Smooth muscle cell (in vitro differentiated cells): ENCODE measurements at regions not wholly inside any gene's neighbourhood (a gene's known extent, or its start where the extent isn't known, plus 50 kb on each side); places are given as distances from the start of the nearest gene placed in this dataset.

Experiments used
- DNase-seq: peaks from one replicate; lab custom pipeline; 2025; ENCODE audit not compliant: unreplicated experiment; lab: John Stamatoyannopoulos, UW
- H2AFZ ChIP-seq: fragments of 200-600 bp; sonication (generic); 2 replicates; pipeline ENCODE4 v1.6.0; 2016; ENCODE audit warnings: antibody characterized with exemption, low read depth, mild to moderate bottlenecking
- H3F3A ChIP-seq: fragments of 200-600 bp; sonication (generic); 2 replicates; pipeline ENCODE4 v1.6.0; 2017; ENCODE audit warnings: antibody characterized with exemption, low read depth
- H3K27ac ChIP-seq: fragments of 200-600 bp; sonication (generic); 2 replicates; pipeline ENCODE4 v1.5.1; 2016; ENCODE audit warnings: low read depth, mild to moderate bottlenecking
- H3K27me3 ChIP-seq: fragments of 200-600 bp; sonication (generic); 2 replicates; pipeline ENCODE4 v1.6.1; 2016; ENCODE audit warnings: low read depth, mild to moderate bottlenecking
- H3K36me3 ChIP-seq: fragments of 200-600 bp; sonication (generic); 2 replicates; pipeline ENCODE4 v1.5.1; 2016; ENCODE audit warnings: low read depth
- H3K4me1 ChIP-seq: fragments of 200-600 bp; sonication (generic); 2 replicates; pipeline ENCODE4 v1.5.1; 2016; ENCODE audit warnings: low read depth
- H3K4me2 ChIP-seq: fragments of 200-600 bp; sonication (generic); 2 replicates; pipeline ENCODE4 v1.6.0; 2016; ENCODE audit warnings: mild to moderate bottlenecking
- H3K4me3 ChIP-seq: fragments of 200-600 bp; sonication (generic); 2 replicates; pipeline ENCODE4 v1.5.1; 2016; ENCODE audit warnings: mild to moderate bottlenecking
- H3K79me2 ChIP-seq: fragments of 200-600 bp; sonication (generic); 2 replicates; pipeline ENCODE4 v1.6.0; 2016; ENCODE audit warnings: low read depth, mild to moderate bottlenecking
- H3K9ac ChIP-seq: fragments of 200-600 bp; sonication (generic); 2 replicates; pipeline ENCODE4 v1.6.0; 2016; ENCODE audit warnings: low read depth
- H3K9me3 ChIP-seq: fragments of 200-600 bp; sonication (generic); replicated peaks from 2 replicates; pipeline ENCODE4 v1.5.1; 2016; ENCODE audit warnings: low read depth
- H4K20me1 ChIP-seq: fragments of 200-600 bp; sonication (generic); 2 replicates; pipeline ENCODE4 v1.6.0; 2016; ENCODE audit warnings: low read depth
- WGBS: methylation state at CpG from one replicate; pipeline ENCODE4 v1.1.7; 2016; ENCODE audit warnings: low lambda C conversion rate; 5-methylcytosine and 5-hydroxymethylcytosine counted together
- TF ChIP-seq, protein P1 (sequence below): fragments of 200-600 bp; sonication (generic); IDR thresholded peaks from 2 replicates; pipeline ENCODE4 v1.5.1; 2017; ENCODE audit warnings: borderline replicate concordance, mild to moderate bottlenecking, antibody characterized with exemption; ENCODE audit not compliant: insufficient read depth, poor library complexity, severe bottlenecking

DNA sequence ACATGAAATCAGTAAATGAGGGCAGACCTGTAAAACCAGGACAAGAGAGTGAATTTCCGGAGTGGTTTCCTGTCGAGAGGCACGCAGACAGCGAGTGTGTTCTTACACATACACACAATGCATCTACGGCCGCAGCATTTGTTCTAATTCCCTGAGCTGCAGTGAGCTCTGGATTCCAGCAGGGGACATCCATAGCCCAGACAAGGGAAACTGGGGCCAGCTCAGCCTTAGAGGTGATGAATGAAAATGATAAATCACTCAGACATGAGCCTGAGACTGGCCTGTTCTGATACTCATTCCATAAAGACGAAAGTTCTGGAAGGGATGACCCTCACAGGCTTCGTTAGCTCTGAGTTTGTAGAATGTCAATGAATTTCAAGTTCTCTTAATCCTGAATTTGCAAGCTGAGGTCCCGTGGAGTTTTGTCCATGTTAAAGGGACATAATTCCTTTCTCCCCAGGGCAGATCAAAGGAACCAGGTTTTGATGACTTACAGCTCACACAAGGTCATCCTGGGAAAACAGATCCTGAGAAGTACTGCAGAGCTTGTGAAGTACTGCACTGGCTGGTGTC is 207.9 kb upstream of the C1orf87 start:
- no peaks in the 10 kb centered on the region for H4K20me1 ChIP-seq
- WGBS, result 4% methylated on average over 9 of the region's 9 CpGs
- H3K9me3 ChIP-seq, result no peaks in the 10 kb centered on the region
- no peaks in the 10 kb centered on the region for H3K36me3 ChIP-seq
- H3K4me2 ChIP-seq, result peak overlapping the region; percentile 73
- H2AFZ ChIP-seq, result peak overlapping the region; percentile 69
- no peaks in the 10 kb centered on the region for H3K27me3 ChIP-seq
- H3F3A ChIP-seq, result no peaks in the 10 kb centered on the region
- no peak overlapping the region for H3K9ac ChIP-seq
- H3K4me3 ChIP-seq, result no peak overlapping the region
- DNase-seq, result no peak
- no peak overlapping the region for H3K27ac ChIP-seq
- H3K4me1 ChIP-seq, result peaks cover 3% of the 10 kb centered on the region
- H3K79me2 ChIP-seq, result no peaks in the 10 kb centered on the region
- TF ChIP-seq, protein P1, sequence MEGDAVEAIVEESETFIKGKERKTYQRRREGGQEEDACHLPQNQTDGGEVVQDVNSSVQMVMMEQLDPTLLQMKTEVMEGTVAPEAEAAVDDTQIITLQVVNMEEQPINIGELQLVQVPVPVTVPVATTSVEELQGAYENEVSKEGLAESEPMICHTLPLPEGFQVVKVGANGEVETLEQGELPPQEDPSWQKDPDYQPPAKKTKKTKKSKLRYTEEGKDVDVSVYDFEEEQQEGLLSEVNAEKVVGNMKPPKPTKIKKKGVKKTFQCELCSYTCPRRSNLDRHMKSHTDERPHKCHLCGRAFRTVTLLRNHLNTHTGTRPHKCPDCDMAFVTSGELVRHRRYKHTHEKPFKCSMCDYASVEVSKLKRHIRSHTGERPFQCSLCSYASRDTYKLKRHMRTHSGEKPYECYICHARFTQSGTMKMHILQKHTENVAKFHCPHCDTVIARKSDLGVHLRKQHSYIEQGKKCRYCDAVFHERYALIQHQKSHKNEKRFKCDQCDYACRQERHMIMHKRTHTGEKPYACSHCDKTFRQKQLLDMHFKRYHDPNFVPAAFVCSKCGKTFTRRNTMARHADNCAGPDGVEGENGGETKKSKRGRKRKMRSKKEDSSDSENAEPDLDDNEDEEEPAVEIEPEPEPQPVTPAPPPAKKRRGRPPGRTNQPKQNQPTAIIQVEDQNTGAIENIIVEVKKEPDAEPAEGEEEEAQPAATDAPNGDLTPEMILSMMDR, result peak; percentile 67

- TF ChIP-seq, protein P1, result no peak
- H3K79me2 ChIP-seq, result no peaks in the 10 kb centered on the region
- peak overlapping the region; percentile 69 for H2AFZ ChIP-seq
- no peaks in the 10 kb centered on the region for H3K9me3 ChIP-seq
- no peaks in the 10 kb centered on the region for H3K36me3 ChIP-seq
- no peak overlapping the region for H3K27ac ChIP-seq
- H3K9ac ChIP-seq, result no peak overlapping the region
- 79% methylated on average over 4 of the region's 4 CpGs for WGBS
- H3K27me3 ChIP-seq, result no peaks in the 10 kb centered on the region
- H3K4me3 ChIP-seq, result no peak overlapping the region
- H3F3A ChIP-seq, result no peaks in the 10 kb centered on the region
- peaks cover 3% of the 10 kb centered on the region for H3K4me1 ChIP-seq
- DNase-seq, result no peak
- H4K20me1 ChIP-seq, result no peaks in the 10 kb centered on the region
- peak overlapping the region; percentile 73 for H3K4me2 ChIP-seq
Measured at GRCh38 chr1:60280819-60281218, 207.2 kb upstream of the C1orf87 start.

GRCh38 chr1:60280256-60280655 is 206.7 kb upstream of the C1orf87 start:
- no peak overlapping the region for H3K4me2 ChIP-seq
- no peaks in the 10 kb centered on the region for H3K27me3 ChIP-seq
- no peak overlapping the region for H3K9ac ChIP-seq
- no peaks in the 10 kb centered on the region for H3K36me3 ChIP-seq
- no peak overlapping the region for H3K27ac ChIP-seq
- H2AFZ ChIP-seq, result no peak overlapping the region
- TF ChIP-seq, protein P1, result no peak
- no peaks in the 10 kb centered on the region for H3K79me2 ChIP-seq
- no peaks in the 10 kb centered on the region for H3K9me3 ChIP-seq
- WGBS, result 34% methylated on average over 3 of the region's 3 CpGs
- no peak overlapping the region for H3K4me3 ChIP-seq
- DNase-seq, result no peak
- H4K20me1 ChIP-seq, result no peaks in the 10 kb centered on the region
- no peaks in the 10 kb centered on the region for H3F3A ChIP-seq
- H3K4me1 ChIP-seq, result peaks cover 3% of the 10 kb centered on the region

GRCh38 chr1:60279798-60280197 is 206.2 kb upstream of the C1orf87 start:
- H3K36me3 ChIP-seq, result no peaks in the 10 kb centered on the region
- H3K9me3 ChIP-seq, result no peaks in the 10 kb centered on the region
- H3K4me1 ChIP-seq, result peaks cover 3% of the 10 kb centered on the region
- H3K27me3 ChIP-seq, result no peaks in the 10 kb centered on the region
- H3K4me3 ChIP-seq, result no peak overlapping the region
- DNase-seq, result no peak
- TF ChIP-seq, protein P1, result no peak
- no peak overlapping the region for H3K9ac ChIP-seq
- no peak overlapping the region for H3K4me2 ChIP-seq
- no peaks in the 10 kb centered on the region for H3F3A ChIP-seq
- H3K27ac ChIP-seq, result no peak overlapping the region
- H2AFZ ChIP-seq, result no peak overlapping the region
- no peaks in the 10 kb centered on the region for H3K79me2 ChIP-seq
- no peaks in the 10 kb centered on the region for H4K20me1 ChIP-seq
